Ovary (tissue), 3 donors: ENCODE measurements at regions not wholly inside any gene's neighbourhood (a gene's known extent, or its start where the extent isn't known, plus 50 kb on each side); places are given as distances from the start of the nearest gene placed in this dataset.

ENCODE experiments used
- EP300 ChIP-seq: sonication (generic); formaldehyde crosslinking; IDR thresholded peaks from one replicate; pipeline ENCODE4 v1.6.1; 2017; ENCODE audit warnings: antibody characterized with exemption
- POLR2A ChIP-seq: fragments of 450-650 bp; IDR thresholded peaks from one replicate; pipeline ENCODE4 v1.6.1; 2017; ENCODE audit warnings: antibody characterized with exemption, mild to moderate bottlenecking, moderate library complexity
- TF ChIP-seq, protein P1 (sequence below), 3 donors: fragments of 450-650 bp in 2 of 3; fragments of 200-600 bp in 1 of 3; IDR thresholded peaks; one replicate each; pipeline versions ENCODE4 v1.5.1 to v1.8.0; 2016 to 2022; ENCODE audit warnings: antibody characterized with exemption in 3 of 3, mild to moderate bottlenecking in 1 of 3
- donor health status: DM: no; HTN: no; CAD: no.

GRCh38 chr6:105952326-105952725, 133.8 kb upstream of the PRDM1 start:
- TF ChIP-seq, protein P1, sequence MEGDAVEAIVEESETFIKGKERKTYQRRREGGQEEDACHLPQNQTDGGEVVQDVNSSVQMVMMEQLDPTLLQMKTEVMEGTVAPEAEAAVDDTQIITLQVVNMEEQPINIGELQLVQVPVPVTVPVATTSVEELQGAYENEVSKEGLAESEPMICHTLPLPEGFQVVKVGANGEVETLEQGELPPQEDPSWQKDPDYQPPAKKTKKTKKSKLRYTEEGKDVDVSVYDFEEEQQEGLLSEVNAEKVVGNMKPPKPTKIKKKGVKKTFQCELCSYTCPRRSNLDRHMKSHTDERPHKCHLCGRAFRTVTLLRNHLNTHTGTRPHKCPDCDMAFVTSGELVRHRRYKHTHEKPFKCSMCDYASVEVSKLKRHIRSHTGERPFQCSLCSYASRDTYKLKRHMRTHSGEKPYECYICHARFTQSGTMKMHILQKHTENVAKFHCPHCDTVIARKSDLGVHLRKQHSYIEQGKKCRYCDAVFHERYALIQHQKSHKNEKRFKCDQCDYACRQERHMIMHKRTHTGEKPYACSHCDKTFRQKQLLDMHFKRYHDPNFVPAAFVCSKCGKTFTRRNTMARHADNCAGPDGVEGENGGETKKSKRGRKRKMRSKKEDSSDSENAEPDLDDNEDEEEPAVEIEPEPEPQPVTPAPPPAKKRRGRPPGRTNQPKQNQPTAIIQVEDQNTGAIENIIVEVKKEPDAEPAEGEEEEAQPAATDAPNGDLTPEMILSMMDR (IDR thresholded peaks at IDR 0.05): no peak
- TF ChIP-seq POLR2A (no peak), EP300 (no peak)
